Type B pancreatic cell (in vitro differentiated cells): ENCODE measurements at regions not wholly inside any gene's neighbourhood (a gene's known extent, or its start where the extent isn't known, plus 50 kb on each side); places are given as distances from the start of the nearest gene placed in this dataset.
A peak's percentile ranks its signal among the peaks of the same experiment; 100 is the strongest.

Experiments
- DNase-seq: peaks from one replicate; pipeline ENCODE4 v3.0.0; 2021; ENCODE audit warnings: mixed read lengths; ENCODE audit not compliant: unreplicated experiment; ENCODE audit errors: extremely low spot score
- H3K27ac Mint-ChIP-seq: 2 replicates; pipeline ENCODE4 v1.8.0; 2021; ENCODE audit warnings: mild to moderate bottlenecking, mixed read lengths
- H3K27me3 Mint-ChIP-seq: 2 replicates; pipeline ENCODE4 v1.8.0; 2021; ENCODE audit warnings: mixed read lengths
- H3K36me3 Mint-ChIP-seq: 2 replicates; pipeline ENCODE4 v1.8.0; 2021; ENCODE audit warnings: mixed read lengths
- H3K4me1 Mint-ChIP-seq: one replicate; pipeline ENCODE4 v1.8.0; 2021; ENCODE audit warnings: mixed read lengths; ENCODE audit not compliant: unreplicated experiment
- H3K4me3 Mint-ChIP-seq: 2 replicates; pipeline ENCODE4 v1.8.0; 2021; ENCODE audit warnings: mild to moderate bottlenecking, mixed read lengths
- H3K9me3 Mint-ChIP-seq: 2 replicates; pipeline ENCODE4 v1.8.0; 2021; ENCODE audit warnings: mixed read lengths
- TF ChIP-seq, protein P1 (sequence below): fragments of 200-600 bp; sonication (generic); conservative IDR thresholded peaks from 2 replicates; pipeline ENCODE4 v1.5.0; 2021; ENCODE audit warnings: antibody characterized with exemption, mild to moderate bottlenecking

DNA sequence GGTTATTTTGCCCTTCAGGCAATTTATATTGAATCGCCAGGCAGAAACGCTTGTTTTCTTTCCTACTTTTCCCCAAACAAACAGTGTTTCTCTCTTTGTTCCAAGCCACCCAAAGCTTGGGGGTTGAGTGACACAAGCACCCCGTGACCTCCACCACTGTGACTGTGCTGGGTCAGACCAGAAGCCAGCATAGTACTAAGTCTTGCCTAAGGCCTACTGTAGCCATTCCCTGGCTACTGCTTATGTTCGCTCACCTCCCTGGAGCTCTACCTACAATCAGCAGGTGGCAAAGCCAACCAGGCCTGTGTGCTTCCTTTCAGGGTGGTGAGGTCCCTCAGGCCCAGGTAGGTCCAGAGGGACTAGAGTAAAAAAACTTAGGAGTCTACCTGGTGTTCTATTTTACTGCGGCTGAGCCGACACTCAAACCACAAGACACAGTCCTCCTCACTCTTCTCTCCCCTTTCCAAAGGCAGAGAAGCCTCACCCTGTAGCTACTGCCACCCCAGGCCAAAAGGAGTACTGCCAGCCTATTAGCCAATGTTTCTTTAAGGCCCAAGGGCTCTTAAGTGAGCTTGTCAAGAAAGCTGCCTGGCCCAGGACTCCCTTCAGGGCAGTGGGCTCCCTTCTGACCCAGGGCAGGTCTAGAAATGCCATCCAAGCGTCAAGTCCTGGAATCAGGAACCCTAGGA, 411.8 kb upstream of the MIS18BP1 start:
- TF ChIP-seq, protein P1, sequence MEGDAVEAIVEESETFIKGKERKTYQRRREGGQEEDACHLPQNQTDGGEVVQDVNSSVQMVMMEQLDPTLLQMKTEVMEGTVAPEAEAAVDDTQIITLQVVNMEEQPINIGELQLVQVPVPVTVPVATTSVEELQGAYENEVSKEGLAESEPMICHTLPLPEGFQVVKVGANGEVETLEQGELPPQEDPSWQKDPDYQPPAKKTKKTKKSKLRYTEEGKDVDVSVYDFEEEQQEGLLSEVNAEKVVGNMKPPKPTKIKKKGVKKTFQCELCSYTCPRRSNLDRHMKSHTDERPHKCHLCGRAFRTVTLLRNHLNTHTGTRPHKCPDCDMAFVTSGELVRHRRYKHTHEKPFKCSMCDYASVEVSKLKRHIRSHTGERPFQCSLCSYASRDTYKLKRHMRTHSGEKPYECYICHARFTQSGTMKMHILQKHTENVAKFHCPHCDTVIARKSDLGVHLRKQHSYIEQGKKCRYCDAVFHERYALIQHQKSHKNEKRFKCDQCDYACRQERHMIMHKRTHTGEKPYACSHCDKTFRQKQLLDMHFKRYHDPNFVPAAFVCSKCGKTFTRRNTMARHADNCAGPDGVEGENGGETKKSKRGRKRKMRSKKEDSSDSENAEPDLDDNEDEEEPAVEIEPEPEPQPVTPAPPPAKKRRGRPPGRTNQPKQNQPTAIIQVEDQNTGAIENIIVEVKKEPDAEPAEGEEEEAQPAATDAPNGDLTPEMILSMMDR: peak; percentile 42
- Mint-ChIP-seq H3K9me3 (peaks cover 5% of the 10 kb centered on the region), H3K4me3 (no peak overlapping the region), H3K4me1 (no peaks in the 10 kb centered on the region), H3K36me3 (no peaks in the 10 kb centered on the region), H3K27me3 (no peaks in the 10 kb centered on the region), H3K27ac (no peak overlapping the region)
- no peak for DNase-seq

DNA sequence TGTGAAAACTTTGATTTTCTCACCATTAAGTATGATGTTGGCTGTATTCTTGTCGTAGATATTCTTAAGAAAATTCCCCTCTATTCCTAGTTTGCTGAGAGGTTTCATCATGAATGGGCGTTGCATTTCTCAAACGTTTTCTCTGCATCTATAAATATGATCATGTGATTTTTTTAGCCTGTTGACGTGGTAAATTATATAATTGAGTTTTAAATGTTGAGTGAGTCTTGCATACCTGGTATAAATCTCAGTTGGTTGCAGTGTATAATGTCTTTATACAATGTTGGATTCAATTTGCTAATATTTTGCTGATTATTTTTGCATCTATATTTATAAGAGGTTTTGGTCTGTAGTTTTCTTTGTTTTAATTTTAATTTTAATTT, 405.9 kb upstream of the MIS18BP1 start:
- Mint-ChIP-seq H3K9me3 (peaks cover 5% of the 10 kb centered on the region), H3K4me3 (no peak overlapping the region)
- no peak for DNase-seq

DNA sequence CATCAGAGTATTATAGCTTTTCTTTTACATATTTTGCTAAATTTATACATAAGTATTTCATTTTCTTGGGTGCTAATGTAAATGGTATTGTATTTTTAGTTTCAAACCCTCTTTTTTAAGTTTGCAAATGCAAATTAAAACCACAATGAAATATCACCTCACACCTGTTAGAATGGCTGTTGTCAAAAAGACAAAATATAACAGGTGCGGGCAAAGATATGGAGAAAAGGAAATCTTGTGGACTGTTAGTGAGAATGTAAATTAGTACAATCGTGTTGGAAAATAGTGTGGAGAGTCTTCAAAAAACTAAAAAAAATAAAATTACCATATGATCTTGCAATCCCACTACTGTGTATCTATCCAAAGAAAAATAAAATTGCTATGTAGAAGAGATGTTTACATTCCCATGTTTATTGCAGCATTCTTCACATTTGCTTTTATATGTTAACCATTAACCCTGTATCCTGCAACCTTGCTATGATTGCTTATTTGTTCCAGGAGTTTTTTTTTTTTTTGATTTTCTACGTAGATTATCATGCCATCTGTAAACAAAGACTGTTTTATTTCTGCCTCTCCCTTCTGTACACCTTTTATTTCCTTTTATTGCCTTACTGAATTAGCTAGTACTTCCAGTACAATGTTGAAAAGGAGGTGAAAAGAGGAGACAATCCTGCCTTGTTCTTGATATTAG, 405.4 kb upstream of the MIS18BP1 start:
- H3K27ac Mint-ChIP-seq: no peak overlapping the region
- H3K27me3 Mint-ChIP-seq: no peaks in the 10 kb centered on the region
- H3K9me3 Mint-ChIP-seq: peaks cover 5% of the 10 kb centered on the region
- TF ChIP-seq, protein P1: no peak
- no peaks in the 10 kb centered on the region for H3K4me1 Mint-ChIP-seq
- no peaks in the 10 kb centered on the region for H3K36me3 Mint-ChIP-seq
- no peak overlapping the region for H3K4me3 Mint-ChIP-seq
- DNase-seq: no peak

More for the DNA sequence above, 405.9 kb upstream of the MIS18BP1 start:
- Mint-ChIP-seq H3K27me3 (no peaks in the 10 kb centered on the region), H3K4me1 (no peaks in the 10 kb centered on the region), H3K27ac (no peak overlapping the region), H3K36me3 (no peaks in the 10 kb centered on the region)
- TF ChIP-seq, protein P1: no peak

DNA sequence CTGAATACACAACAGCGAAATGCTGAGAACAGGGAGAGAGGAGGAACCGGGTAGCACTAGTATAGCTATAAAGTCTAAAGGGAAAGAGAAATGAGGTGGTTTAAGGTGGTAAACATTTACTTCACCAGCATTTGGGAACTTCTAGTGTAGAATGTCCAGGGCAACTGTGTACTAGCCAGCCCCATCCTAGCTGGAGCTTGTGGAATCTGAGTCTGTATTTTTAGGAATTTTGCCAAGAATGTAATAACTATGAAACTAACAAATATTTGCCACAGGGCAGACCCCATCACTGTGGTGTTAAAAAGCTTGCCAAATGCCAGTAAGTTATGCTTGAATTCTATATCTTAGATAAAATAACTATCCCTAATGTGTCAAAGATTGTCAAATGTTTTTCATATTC, 398.9 kb upstream of the MIS18BP1 start:
- no peak overlapping the region for H3K27ac Mint-ChIP-seq
- no peak for DNase-seq
- peaks cover 5% of the 10 kb centered on the region for H3K9me3 Mint-ChIP-seq
- no peak overlapping the region for H3K4me3 Mint-ChIP-seq
- no peaks in the 10 kb centered on the region for H3K4me1 Mint-ChIP-seq
- H3K27me3 Mint-ChIP-seq: no peaks in the 10 kb centered on the region
- no peaks in the 10 kb centered on the region for H3K36me3 Mint-ChIP-seq
- TF ChIP-seq, protein P1: no peak

DNA sequence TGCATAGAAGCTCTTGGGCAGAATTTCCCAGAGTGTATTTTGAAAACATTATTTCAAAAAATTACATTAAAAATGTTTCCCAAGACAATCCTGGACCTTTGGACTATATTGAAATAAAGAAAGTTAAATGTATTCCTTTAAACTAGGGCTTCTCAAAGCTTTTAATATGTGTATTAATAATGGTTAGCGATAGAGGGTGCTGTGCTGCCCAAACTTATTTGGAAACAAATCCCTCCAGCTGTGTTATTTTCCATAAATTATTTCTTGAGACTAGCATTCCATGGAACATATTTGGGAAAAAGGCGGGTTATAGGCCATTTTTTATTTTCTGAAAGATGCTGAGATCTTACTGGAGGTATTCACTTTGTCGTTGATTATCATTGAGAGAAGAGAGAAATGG, 397.8 kb upstream of the MIS18BP1 start:
- H3K27ac Mint-ChIP-seq: no peak overlapping the region
- TF ChIP-seq, protein P1: no peak
- H3K4me1 Mint-ChIP-seq: no peaks in the 10 kb centered on the region
- no peak overlapping the region for H3K4me3 Mint-ChIP-seq
- no peak for DNase-seq
- no peaks in the 10 kb centered on the region for H3K27me3 Mint-ChIP-seq
- no peaks in the 10 kb centered on the region for H3K9me3 Mint-ChIP-seq
- H3K36me3 Mint-ChIP-seq: no peaks in the 10 kb centered on the region
